A673 (cell line): ENCODE measurements at regions not wholly inside any gene's neighbourhood (a gene's known extent, or its start where the extent isn't known, plus 50 kb on each side); places are given as distances from the start of the nearest gene placed in this dataset.

ENCODE experiments used
- BruUV-seq: library from RNA; stranded (reverse); fragments of 400-500 nt; replicated peaks from 2 replicates; lab custom pipeline; 2021; lab: Mats Ljungman, UMichigan
- CTCF ChIA-PET: fragments of 300-600 bp; sonication (Branson Sonifier 250); formaldehyde crosslinking; loops from one replicate; lab custom pipeline; 2022; ENCODE audit warnings: antibody characterized with exemption; lab: Charles Lee
- POLR2A ChIA-PET: fragments of 300-600 bp; sonication (Branson Sonifier 250); formaldehyde crosslinking; loops from one replicate; lab custom pipeline; 2022; ENCODE audit warnings: antibody characterized with exemption; ENCODE audit not compliant: low non-redundant PET; lab: Charles Lee
- DNase-seq: peaks from one replicate; pipeline ENCODE4 v3.0.0-alpha.2; 2015; ENCODE audit warnings: low spot score
- H3K27ac ChIP-seq: fragments of 200-600 bp; sonication (generic); 2 replicates; pipeline ENCODE4 v1.5.1; 2016; ENCODE audit warnings: mixed run types, low read depth, mild to moderate bottlenecking, mixed read lengths, antibody characterized with exemption, low read length; ENCODE audit not compliant: poor library complexity, severe bottlenecking
- H3K27me3 ChIP-seq: fragments of 200-600 bp; sonication (generic); replicated peaks from 2 replicates; pipeline ENCODE4 v1.6.1; 2017; ENCODE audit warnings: mixed run types, low read depth, mild to moderate bottlenecking, mixed read lengths, antibody characterized with exemption, low read length; ENCODE audit not compliant: insufficient read depth, poor library complexity
- H3K36me3 ChIP-seq: fragments of 200-600 bp; sonication (generic); 2 replicates; pipeline ENCODE4 v1.6.1; 2016; ENCODE audit warnings: mixed run types, mild to moderate bottlenecking, mixed read lengths, antibody characterized with exemption, low read length; ENCODE audit not compliant: insufficient read depth, poor library complexity, severe bottlenecking
- H3K4me1 ChIP-seq: fragments of 200-600 bp; sonication (generic); 2 replicates; pipeline ENCODE4 v1.6.1; 2017; ENCODE audit warnings: mixed run types, mild to moderate bottlenecking, mixed read lengths, antibody characterized with exemption, low read length; ENCODE audit not compliant: insufficient read depth, poor library complexity, severe bottlenecking
- H3K4me3 ChIP-seq: fragments of 200-600 bp; sonication (generic); 2 replicates; pipeline ENCODE4 v1.5.1; 2016; ENCODE audit warnings: low read depth, mixed run types, mild to moderate bottlenecking, mixed read lengths, low read length; ENCODE audit not compliant: poor library complexity, severe bottlenecking
- H3K9me3 ChIP-seq: fragments of 200-600 bp; sonication (generic); 2 replicates; pipeline ENCODE4 v1.6.1; 2016; ENCODE audit warnings: mixed run types, low read depth, mild to moderate bottlenecking, mixed read lengths, antibody characterized with exemption, low read length; ENCODE audit not compliant: poor library complexity, severe bottlenecking
- EZH2 ChIP-seq: fragments of 200-600 bp; sonication (generic); IDR thresholded peaks from 2 replicates; pipeline ENCODE4 v1.6.1; 2017; ENCODE audit warnings: borderline replicate concordance, low read depth, mild to moderate bottlenecking, mixed read lengths, antibody characterized with exemption, low read length; ENCODE audit not compliant: poor library complexity, severe bottlenecking
- intact Hi-C: fragments of 100-400 bp; cut with micrococcal nuclease; formaldehyde crosslinking; loops from one replicate; pipeline ENCODE4 v1.10.0; 2022; ENCODE audit not compliant: unreplicated experiment
- TF ChIP-seq, protein P1 (sequence below): fragments of 300-800, 200-600 bp; sonication (generic); conservative IDR thresholded peaks from 2 replicates; pipeline ENCODE4 v1.5.1; 2017; ENCODE audit warnings: low read depth, mild to moderate bottlenecking, antibody characterized with exemption, low read length, moderate library complexity, mixed read lengths

DNA sequence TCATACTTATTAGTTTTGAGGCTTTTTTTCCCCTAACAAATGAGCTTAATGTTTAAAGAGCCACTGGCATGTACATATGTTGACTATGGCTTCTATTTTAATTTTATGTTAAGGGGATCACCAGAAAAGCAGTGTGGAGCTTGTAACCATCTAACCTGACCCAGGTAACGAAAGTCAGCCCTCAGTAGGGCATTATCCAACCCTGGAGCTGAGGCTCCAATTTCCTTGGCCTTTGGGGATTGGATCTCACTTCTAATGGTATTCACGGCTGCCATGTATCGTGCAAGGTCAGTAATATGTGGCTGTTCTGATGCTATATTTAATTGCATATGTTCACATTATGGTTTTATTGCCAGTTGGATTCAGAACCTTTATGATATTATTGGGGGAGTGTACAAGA is 75.2 kb upstream of the CCSER1 start:
- Histone ChIP-seq H3K36me3 (no peaks in the 10 kb centered on the region), H3K4me3 (no peak overlapping the region), H3K27ac (no peak overlapping the region), H3K9me3 (no peaks in the 10 kb centered on the region), H3K4me1 (no peaks in the 10 kb centered on the region), H3K27me3 (no peaks in the 10 kb centered on the region)
- POLR2A ChIA-PET: no interaction called here
- CTCF ChIA-PET: no interaction called here
- TF ChIP-seq, protein P1, sequence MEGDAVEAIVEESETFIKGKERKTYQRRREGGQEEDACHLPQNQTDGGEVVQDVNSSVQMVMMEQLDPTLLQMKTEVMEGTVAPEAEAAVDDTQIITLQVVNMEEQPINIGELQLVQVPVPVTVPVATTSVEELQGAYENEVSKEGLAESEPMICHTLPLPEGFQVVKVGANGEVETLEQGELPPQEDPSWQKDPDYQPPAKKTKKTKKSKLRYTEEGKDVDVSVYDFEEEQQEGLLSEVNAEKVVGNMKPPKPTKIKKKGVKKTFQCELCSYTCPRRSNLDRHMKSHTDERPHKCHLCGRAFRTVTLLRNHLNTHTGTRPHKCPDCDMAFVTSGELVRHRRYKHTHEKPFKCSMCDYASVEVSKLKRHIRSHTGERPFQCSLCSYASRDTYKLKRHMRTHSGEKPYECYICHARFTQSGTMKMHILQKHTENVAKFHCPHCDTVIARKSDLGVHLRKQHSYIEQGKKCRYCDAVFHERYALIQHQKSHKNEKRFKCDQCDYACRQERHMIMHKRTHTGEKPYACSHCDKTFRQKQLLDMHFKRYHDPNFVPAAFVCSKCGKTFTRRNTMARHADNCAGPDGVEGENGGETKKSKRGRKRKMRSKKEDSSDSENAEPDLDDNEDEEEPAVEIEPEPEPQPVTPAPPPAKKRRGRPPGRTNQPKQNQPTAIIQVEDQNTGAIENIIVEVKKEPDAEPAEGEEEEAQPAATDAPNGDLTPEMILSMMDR: no peak
- no peak for TF ChIP-seq EZH2
- DNase-seq: no peak
- intact Hi-C loops: no loop called here
- no TSS peak for BruUV-seq

DNA sequence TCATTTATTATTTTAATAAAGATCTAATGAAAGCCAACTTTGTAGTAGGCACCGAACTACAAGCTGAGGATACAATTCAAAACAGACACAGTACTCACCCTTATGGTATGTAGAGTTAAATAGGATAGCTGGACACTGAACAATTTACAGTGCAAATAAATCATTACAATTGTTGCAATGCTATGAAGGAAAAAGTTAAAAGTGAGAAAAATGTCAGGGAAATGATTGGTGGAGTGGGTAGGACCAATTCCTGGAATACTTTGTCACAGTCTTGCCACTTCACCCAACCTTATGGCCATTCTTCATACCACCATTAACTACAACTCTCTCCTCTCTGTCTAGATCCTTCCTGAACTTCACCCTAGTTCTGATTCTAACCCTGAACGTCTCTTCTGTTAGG is 70.1 kb upstream of the CCSER1 start:
- no peaks in the 10 kb centered on the region for H3K27me3 ChIP-seq
- intact Hi-C loops: no loop called here
- no peaks in the 10 kb centered on the region for H3K36me3 ChIP-seq
- ChIA-PET POLR2A (no interaction called here), CTCF (no interaction called here)
- TF ChIP-seq EZH2: no peak
- TF ChIP-seq, protein P1: no peak
- BruUV-seq: no TSS peak
- no peaks in the 10 kb centered on the region for H3K9me3 ChIP-seq
- no peak overlapping the region for H3K4me3 ChIP-seq
- H3K4me1 ChIP-seq: no peaks in the 10 kb centered on the region
- no peak overlapping the region for H3K27ac ChIP-seq
- no peak for DNase-seq

DNA sequence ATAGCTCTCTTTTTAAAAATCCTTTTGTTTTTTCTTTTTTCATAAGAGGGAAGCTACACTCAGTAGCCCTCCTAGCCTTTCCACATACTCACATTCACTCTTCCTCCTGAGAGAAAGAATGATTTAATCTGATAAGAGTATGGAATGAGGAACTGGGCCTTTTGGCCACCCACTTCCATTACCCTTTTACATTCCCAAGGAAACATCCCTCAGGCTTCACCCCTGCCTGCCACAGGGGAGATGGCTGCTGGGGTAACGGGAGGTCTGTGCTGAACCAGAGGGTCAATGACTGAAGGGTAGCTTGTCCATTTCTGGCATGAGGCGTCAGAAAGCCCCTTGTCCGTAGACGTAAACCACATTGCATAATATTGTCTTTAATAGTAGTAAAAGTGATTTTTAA is 67.2 kb upstream of the CCSER1 start:
- H3K36me3 ChIP-seq: no peaks in the 10 kb centered on the region
- intact Hi-C loops: no loop called here
- H3K27ac ChIP-seq: no peak overlapping the region
- ChIA-PET POLR2A (no interaction called here), CTCF (no interaction called here)
- no peaks in the 10 kb centered on the region for H3K4me1 ChIP-seq
- TF ChIP-seq, protein P1: no peak
- TF ChIP-seq EZH2: no peak
- no peak for DNase-seq
- H3K4me3 ChIP-seq: no peak overlapping the region
- BruUV-seq: no TSS peak
- no peaks in the 10 kb centered on the region for H3K9me3 ChIP-seq
- H3K27me3 ChIP-seq: no peaks in the 10 kb centered on the region
